Activated CD4-positive, alpha-beta T cell treated with anti-CD3 and anti-CD28 coated beads for 48 hours (primary cell): ENCODE measurements at regions not wholly inside any gene's neighbourhood (a gene's known extent, or its start where the extent isn't known, plus 50 kb on each side); places are given as distances from the start of the nearest gene placed in this dataset.

Experiments used
- DNase-seq: peaks from one replicate; pipeline ENCODE4 v3.0.0-alpha.2; 2020

DNA sequence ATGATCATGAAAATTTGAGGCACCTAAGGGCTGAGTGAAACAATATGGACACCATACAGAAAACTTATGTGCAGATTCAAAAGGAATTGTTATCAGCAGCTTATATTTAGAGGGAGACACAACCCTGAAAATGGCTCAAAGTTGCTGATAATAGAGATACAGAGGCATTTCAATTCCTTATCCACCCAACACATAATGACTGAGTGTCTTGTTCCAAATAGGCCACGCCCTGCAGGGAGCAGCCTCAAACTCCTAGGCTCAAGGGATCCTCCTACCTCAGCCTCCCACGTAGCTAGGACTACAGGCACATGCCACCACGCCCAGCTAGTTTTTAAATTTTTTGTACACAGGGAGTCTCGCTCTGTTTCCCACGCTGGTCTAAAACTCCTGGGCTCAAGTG is 79.0 kb downstream of the LBH start:
- DNase-seq = no peak

DNA sequence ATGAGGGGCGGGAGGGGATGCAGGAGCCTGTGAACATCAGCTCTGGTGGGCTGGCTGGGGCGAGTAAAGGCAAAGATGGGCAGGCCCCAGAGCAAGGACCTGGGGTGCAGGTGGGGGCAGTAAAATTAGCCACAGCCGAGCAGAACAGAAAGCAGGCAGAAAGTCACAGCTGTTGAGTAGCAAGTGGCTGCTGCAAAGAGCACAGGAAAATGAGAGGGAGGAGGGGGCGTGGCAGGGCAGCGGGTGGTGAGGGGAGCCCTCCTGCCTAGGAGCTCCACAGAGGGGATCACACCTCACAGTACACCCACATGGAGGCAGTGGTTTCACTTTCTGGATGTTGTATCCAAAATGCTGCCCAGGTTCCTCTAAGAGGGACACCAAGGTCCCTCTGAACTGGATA is 79.6 kb downstream of the LBH start:
- DNase-seq = no peak

GRCh38 chr2:30311711-30312110 is 80.4 kb downstream of the LBH start:
- DNase-seq = no peak

- DNase-seq = no peak
These were observed 81.6 kb downstream of the LBH start for GRCh38 chr2:30312916-30313315.

GRCh38 chr2:30314981-30315380 is 83.6 kb downstream of the LBH start:
- DNase-seq = no peak

GRCh38 chr2:30315391-30316063 is 84.2 kb downstream of the LBH start:
- DNase-seq = no peak

GRCh38 chr2:30316408-30316807 is 85.1 kb downstream of the LBH start:
- no peak for DNase-seq

DNA sequence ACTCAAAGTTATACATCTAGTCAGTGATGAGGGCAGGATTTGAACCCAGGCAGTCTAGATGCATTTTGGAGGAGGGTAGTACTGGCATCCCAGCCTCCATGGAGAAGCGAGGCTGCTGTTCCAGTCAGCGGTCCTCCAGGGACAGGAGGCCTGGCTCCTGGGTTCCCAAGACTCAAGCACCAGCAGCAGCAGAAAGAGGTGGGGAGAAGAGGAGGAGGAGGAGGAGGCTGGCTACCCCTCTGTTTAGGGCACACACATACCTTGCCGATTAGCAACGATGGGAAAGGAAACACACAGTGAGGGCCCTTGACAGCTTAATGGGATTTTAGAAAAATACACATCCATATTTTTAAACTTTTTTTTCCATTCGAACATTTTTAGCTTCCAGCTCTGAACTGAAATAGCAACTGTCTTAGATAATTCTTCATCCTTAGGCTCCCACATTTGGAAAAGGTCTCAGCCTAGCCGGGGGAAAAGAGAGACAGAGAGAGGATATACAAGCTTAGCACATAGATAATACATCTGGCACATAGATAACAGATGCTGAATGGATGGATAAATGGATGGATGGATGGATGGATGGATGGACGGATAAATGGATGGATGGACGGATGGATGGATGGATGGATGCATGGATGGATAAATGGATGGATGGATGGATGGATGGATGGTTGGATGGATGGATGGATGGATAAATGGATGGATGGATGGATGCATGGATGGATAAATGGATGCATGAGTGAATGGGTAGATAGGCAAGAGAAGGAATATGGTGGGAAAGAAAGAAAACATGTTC is 87.9 kb downstream of the LBH start:
- no peak for DNase-seq

DNA sequence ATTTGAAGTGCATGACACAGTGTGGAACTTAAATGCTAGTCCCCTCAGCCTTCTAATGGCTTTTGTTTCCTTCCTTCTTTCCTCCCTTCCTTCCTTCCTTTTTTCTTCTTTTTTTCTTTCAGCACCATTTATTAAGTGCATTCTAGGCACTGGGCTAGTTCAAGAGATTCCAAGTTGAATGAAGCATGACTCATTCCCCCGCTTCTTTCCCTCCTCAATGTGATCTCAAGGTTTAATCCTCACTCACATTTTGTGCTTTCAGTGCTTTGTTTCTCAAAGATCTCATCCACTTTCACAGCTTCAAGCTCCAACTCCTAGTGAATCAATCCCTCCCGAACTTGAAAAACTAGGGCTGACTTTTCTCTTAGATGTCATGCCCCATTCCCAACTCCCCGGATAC is 90.1 kb downstream of the LBH start:
- DNase-seq = no peak

DNA sequence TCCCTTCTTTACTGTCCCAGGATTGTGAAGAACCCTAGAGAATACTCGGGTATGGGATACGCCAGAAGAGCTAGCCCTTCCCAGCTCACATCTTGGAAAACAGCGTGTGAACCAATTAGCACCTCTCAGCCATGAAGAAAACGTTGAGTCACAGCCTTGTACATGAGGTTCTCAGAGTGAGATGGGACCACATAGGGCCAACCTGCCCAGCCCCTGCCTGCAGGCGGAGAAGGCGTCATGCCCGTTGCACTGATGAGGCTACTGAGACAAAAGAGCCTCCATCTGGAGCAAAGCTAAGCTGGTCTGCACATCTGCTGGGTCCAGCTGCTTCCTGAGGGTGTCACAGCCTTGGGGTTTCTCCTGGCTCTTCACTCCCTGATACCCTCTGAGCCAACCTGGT is 92.2 kb downstream of the LBH start:
- no peak for DNase-seq

- DNase-seq = no peak
These were observed 93.0 kb downstream of the LBH start for GRCh38 chr2:30324245-30324908.

GRCh38 chr2:30325600-30326328 is 94.4 kb downstream of the LBH start:
- DNase-seq = no peak

DNA sequence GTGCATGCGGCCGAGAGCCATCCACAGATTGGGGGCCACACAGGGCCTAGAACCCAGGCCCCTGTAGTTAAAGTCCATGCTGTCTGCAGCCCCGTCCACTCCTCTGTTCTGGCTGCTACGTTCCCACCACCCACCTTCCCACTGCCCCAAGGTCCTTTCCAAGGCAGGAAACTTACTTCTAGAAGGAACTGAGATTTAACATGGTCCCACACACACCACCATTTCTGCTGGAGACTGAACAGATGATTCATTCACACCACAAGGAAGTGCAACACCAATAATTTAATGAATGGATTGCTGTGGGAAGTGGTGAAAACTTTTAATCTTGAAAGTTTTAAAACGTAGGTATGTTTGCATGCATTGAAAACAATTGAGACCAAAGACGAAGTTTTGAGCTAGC is 95.2 kb downstream of the LBH start:
- DNase-seq = no peak

GRCh38 chr2:30331038-30331437 is 99.7 kb downstream of the LBH start:
- no peak for DNase-seq

DNA sequence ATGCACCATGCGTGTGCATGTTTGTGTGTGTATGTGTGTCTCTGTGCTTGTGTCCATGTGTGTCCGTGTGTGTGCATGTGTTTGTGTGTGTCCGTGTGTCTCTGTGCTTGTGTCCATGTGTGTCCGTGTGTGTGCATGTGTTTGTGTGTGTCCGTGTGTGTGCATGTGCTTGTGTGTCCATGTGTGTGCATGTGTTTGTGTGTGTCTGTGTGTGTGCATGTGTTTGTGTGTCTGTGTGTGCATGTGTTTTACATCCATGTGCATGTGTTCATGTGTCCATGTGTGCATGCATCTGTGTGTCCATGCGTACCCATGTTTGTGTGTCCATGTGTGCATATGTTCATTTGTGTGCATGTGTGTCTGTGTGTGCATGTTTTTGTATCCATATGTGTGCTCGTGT is 100.5 kb downstream of the LBH start:
- DNase-seq = no peak

- peak; percentile 62 for DNase-seq
These were observed 101.6 kb downstream of the LBH start for GRCh38 chr2:30332791-30333453.

DNA sequence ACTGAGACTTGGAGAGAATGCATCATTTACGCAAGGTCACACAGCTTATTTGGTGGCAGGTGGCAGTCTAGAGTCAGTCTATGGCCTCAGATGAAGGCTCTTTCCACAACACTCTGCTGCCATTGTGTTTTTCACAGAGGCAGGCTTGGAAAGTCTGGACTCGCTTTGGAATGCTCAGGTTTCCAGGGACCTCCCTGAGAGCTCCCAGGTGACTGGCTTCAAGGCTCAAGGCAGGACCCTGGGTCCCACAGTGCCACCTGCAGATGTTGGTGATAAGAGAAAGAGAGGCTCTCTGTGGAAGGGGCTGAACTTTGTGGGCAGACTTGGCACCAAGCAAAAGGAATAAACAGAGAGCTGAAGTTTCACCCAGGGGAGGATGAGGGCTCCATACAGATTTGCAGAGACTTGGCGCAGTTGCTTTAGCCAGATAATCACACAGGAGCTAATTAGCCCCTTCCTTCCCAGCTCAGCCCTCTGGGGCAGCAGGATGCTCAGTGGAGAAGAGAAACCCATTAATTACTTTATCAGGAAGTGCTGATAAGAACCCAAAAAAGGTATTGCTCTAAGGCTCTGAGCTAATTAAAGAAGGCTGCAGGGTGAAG is 103.5 kb downstream of the LBH start:
- no peak for DNase-seq

DNA sequence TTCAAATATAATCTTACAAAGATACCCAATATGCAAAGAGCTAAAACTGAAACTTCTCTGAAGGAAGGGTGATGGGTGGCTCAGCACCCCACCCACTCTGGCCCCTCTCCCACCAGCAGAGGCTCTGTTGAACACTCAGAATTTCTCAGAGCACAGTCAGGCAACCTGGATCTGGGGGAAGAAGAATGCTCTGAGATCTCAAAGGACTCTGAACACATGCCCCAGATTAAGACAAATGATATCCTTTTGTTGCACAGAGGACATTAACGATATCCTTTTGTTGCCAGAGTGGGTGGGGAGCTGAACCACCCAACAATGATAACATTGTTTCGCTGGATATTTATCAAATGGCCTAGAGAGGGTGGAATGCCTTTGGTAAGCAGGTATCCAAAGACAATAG is 104.8 kb downstream of the LBH start:
- DNase-seq = no peak

DNA sequence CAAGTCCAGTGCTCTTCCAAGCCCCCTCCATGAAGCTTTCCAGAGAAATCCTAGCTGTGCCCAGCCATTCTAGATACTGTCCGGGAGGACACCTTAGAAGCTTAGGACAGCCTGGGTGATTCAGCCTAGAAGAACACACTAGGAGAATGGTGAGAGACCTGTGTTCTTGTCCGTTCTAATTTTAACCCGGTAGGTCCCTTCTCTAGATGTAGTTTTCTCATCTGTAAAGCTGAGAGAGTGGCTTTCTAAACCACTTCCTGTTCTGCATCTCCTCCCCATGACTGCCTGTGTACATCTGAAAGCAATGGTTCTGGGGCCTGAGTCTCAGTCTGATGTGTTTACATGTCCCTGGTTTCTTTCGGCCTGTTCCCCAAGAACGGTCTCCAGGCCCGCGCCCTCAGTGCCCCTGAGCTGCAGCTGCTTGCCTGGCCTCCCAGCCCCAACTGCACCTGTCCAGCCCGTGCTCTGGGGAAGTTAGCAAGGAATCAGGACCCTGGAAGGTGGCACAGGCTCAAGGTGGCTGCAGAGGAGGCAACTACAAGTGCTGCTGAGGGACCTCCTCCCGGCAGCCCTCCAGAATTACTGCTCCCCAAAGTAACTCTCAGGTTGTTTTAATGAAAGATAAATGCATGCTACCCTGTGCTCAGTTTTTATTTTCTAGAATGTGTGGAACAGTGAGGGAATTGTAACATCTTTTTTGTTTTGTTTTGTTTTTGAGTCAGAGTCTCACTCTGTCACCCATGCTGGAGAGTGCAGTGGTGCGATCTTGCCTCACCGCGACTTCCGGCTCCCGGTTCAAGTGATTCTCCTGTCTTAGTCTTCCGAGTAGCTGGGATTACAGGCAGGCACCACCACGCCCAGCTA is 105.9 kb downstream of the LBH start:
- DNase-seq = peak; percentile 73

GRCh38 chr2:30338475-30338874 is 107.1 kb downstream of the LBH start:
- DNase-seq = no peak

GRCh38 chr2:30339071-30339470 is 107.7 kb downstream of the LBH start:
- no peak for DNase-seq
